ENCODE measurements at regions not wholly inside any gene's neighbourhood (a gene's known extent, or its start where the extent isn't known, plus 50 kb on each side); places are given as distances from the start of the nearest gene placed in this dataset.

GRCh38 chr6:48765352-48765961, 654.5 kb upstream of the PTCHD4 start:
- Mint-ChIP-seq H3K27me3 (no peaks in the 10 kb centered on the region), H3K27ac (no peak overlapping the region), H3K4me1 (no peaks in the 10 kb centered on the region), H3K4me3 (no peak overlapping the region), H3K36me3 (no peaks in the 10 kb centered on the region), H3K9me3 (peaks cover 0 to 12% (median 4%) of the 10 kb centered on the region in 5 donors)
- H3K9me3 ChIP-seq (ENCODE audit: low read length), result no peaks in the 10 kb centered on the region
- H3K27ac ChIP-seq (ENCODE audit: low read depth, low read length), result no peak overlapping the region
- CTCF ChIA-PET, result no interaction called here
- POLR2A ChIA-PET, result interaction anchor here (0.5 kb wide), 1 partner anchor 42 kb away, joined by 3 read pairs; no protein-coding TSS in a partner anchor
- no peak for DNase-seq
- H3K36me3 ChIP-seq (ENCODE audit: insufficient read depth, low read length), result no peaks in the 10 kb centered on the region
- H3K4me1 ChIP-seq (ENCODE audit: insufficient read depth, low read length), result no peaks in the 10 kb centered on the region
- H3K4me3 ChIP-seq (ENCODE audit: low read length), result no peak overlapping the region
- no peaks in the 10 kb centered on the region for H3K27me3 ChIP-seq (ENCODE audit: insufficient read depth, low read length, poor library complexity, severe bottlenecking)

- no peaks in the 10 kb centered on the region for H3K4me1 Mint-ChIP-seq
- CTCF ChIA-PET, result no interaction called here
- H3K36me3 Mint-ChIP-seq, result no peaks in the 10 kb centered on the region
- no peak overlapping the region for H3K27ac ChIP-seq (ENCODE audit: low read depth, low read length)
- no peaks in the 10 kb centered on the region for H3K9me3 ChIP-seq (ENCODE audit: low read length)
- no peaks in the 10 kb centered on the region for H3K27me3 ChIP-seq (ENCODE audit: insufficient read depth, low read length, poor library complexity, severe bottlenecking)
- no peak overlapping the region for H3K4me3 Mint-ChIP-seq
- POLR2A ChIA-PET, result no interaction called here
- H3K4me3 ChIP-seq (ENCODE audit: low read length), result no peak overlapping the region
- no peaks in the 10 kb centered on the region for H3K4me1 ChIP-seq (ENCODE audit: insufficient read depth, low read length)
- no peak overlapping the region for H3K27ac Mint-ChIP-seq
- H3K9me3 Mint-ChIP-seq, result peaks cover 0 to 12% (median 4%) of the 10 kb centered on the region in 5 donors
- no peak for DNase-seq
- H3K27me3 Mint-ChIP-seq, result no peaks in the 10 kb centered on the region
- no peaks in the 10 kb centered on the region for H3K36me3 ChIP-seq (ENCODE audit: insufficient read depth, low read length)
These were observed 653.5 kb upstream of the PTCHD4 start for GRCh38 chr6:48764286-48765044.

- Histone ChIP-seq H3K27me3 (ENCODE audit: insufficient read depth, low read length, poor library complexity, severe bottlenecking) (no peaks in the 10 kb centered on the region), H3K4me3 (ENCODE audit: low read length) (no peak overlapping the region), H3K27ac (ENCODE audit: low read depth, low read length) (no peak overlapping the region), H3K9me3 (ENCODE audit: low read length) (peaks cover 5% of the 10 kb centered on the region), H3K4me1 (ENCODE audit: insufficient read depth, low read length) (no peaks in the 10 kb centered on the region), H3K36me3 (ENCODE audit: insufficient read depth, low read length) (no peaks in the 10 kb centered on the region)
- no peaks in the 10 kb centered on the region for H3K27me3 Mint-ChIP-seq
- POLR2A ChIA-PET, result no interaction called here
- no peak for DNase-seq
- H3K4me3 Mint-ChIP-seq, result no peak overlapping the region
- H3K4me1 Mint-ChIP-seq, result no peaks in the 10 kb centered on the region
- peaks cover 0 to 17% (median 5%) of the 10 kb centered on the region in 5 donors for H3K9me3 Mint-ChIP-seq
- H3K36me3 Mint-ChIP-seq, result no peaks in the 10 kb centered on the region
- CTCF ChIA-PET, result no interaction called here
- no peak overlapping the region for H3K27ac Mint-ChIP-seq
These were observed 646.7 kb upstream of the PTCHD4 start for GRCh38 chr6:48757661-48758060.

- Mint-ChIP-seq H3K9me3 (peaks cover 0 to 15% (median 5%) of the 10 kb centered on the region in 5 donors), H3K27me3 (no peaks in the 10 kb centered on the region), H3K4me3 (no peak overlapping the region), H3K36me3 (no peaks in the 10 kb centered on the region), H3K27ac (no peak overlapping the region), H3K4me1 (no peaks in the 10 kb centered on the region)
- ChIA-PET POLR2A (no interaction called here), CTCF (no interaction called here)
- Histone ChIP-seq H3K4me3 (ENCODE audit: low read length) (no peak overlapping the region), H3K27me3 (ENCODE audit: insufficient read depth, low read length, poor library complexity, severe bottlenecking) (no peaks in the 10 kb centered on the region), H3K9me3 (ENCODE audit: low read length) (peaks cover 5% of the 10 kb centered on the region), H3K36me3 (ENCODE audit: insufficient read depth, low read length) (no peaks in the 10 kb centered on the region), H3K27ac (ENCODE audit: low read depth, low read length) (no peak overlapping the region), H3K4me1 (ENCODE audit: insufficient read depth, low read length) (no peaks in the 10 kb centered on the region)
- DNase-seq, result no peak
These were observed 644.3 kb upstream of the PTCHD4 start for GRCh38 chr6:48755315-48755714.

- no peaks in the 10 kb centered on the region for H3K27me3 ChIP-seq (ENCODE audit: insufficient read depth, low read length, poor library complexity, severe bottlenecking)
- no peak overlapping the region for H3K27ac Mint-ChIP-seq
- H3K36me3 ChIP-seq (ENCODE audit: insufficient read depth, low read length), result no peaks in the 10 kb centered on the region
- POLR2A ChIA-PET, result no interaction called here
- H3K4me1 Mint-ChIP-seq, result no peaks in the 10 kb centered on the region
- H3K4me1 ChIP-seq (ENCODE audit: insufficient read depth, low read length), result no peaks in the 10 kb centered on the region
- H3K9me3 ChIP-seq (ENCODE audit: low read length), result peaks cover 5% of the 10 kb centered on the region
- peaks cover 0 to 15% (median 5%) of the 10 kb centered on the region in 5 donors for H3K9me3 Mint-ChIP-seq
- H3K4me3 Mint-ChIP-seq, result no peak overlapping the region
- H3K27ac ChIP-seq (ENCODE audit: low read depth, low read length), result no peak overlapping the region
- CTCF ChIA-PET, result no interaction called here
- DNase-seq, result no peak
- H3K4me3 ChIP-seq (ENCODE audit: low read length), result no peak overlapping the region
- no peaks in the 10 kb centered on the region for H3K36me3 Mint-ChIP-seq
- no peaks in the 10 kb centered on the region for H3K27me3 Mint-ChIP-seq
These were observed 643.6 kb upstream of the PTCHD4 start for GRCh38 chr6:48754641-48755040.

GRCh38 chr6:48750861-48751260, 639.9 kb upstream of the PTCHD4 start:
- H3K4me3 ChIP-seq (ENCODE audit: low read length), result no peak overlapping the region
- no peaks in the 10 kb centered on the region for H3K36me3 Mint-ChIP-seq
- no peak overlapping the region for H3K27ac Mint-ChIP-seq
- POLR2A ChIA-PET, result no interaction called here
- H3K4me1 Mint-ChIP-seq, result no peaks in the 10 kb centered on the region
- no peaks in the 10 kb centered on the region for H3K4me1 ChIP-seq (ENCODE audit: insufficient read depth, low read length)
- no peak for DNase-seq
- CTCF ChIA-PET, result no interaction called here
- H3K27ac ChIP-seq (ENCODE audit: low read depth, low read length), result no peak overlapping the region
- no peaks in the 10 kb centered on the region for H3K27me3 ChIP-seq (ENCODE audit: insufficient read depth, low read length, poor library complexity, severe bottlenecking)
- H3K36me3 ChIP-seq (ENCODE audit: insufficient read depth, low read length), result no peaks in the 10 kb centered on the region
- H3K9me3 ChIP-seq (ENCODE audit: low read length), result no peaks in the 10 kb centered on the region
- no peaks in the 10 kb centered on the region for H3K27me3 Mint-ChIP-seq
- H3K4me3 Mint-ChIP-seq, result no peak overlapping the region
- peaks cover 0 to 28% (median 3%) of the 10 kb centered on the region in 5 donors for H3K9me3 Mint-ChIP-seq

- no peaks in the 10 kb centered on the region for H3K4me1 ChIP-seq (ENCODE audit: insufficient read depth, low read length)
- H3K27ac ChIP-seq (ENCODE audit: low read depth, low read length), result no peak overlapping the region
- CTCF ChIA-PET, result no interaction called here
- H3K27me3 ChIP-seq (ENCODE audit: insufficient read depth, low read length, poor library complexity, severe bottlenecking), result no peaks in the 10 kb centered on the region
- H3K36me3 ChIP-seq (ENCODE audit: insufficient read depth, low read length), result no peaks in the 10 kb centered on the region
- H3K4me3 Mint-ChIP-seq, result no peak overlapping the region
- no peak overlapping the region for H3K4me3 ChIP-seq (ENCODE audit: low read length)
- no peaks in the 10 kb centered on the region for H3K36me3 Mint-ChIP-seq
- H3K9me3 Mint-ChIP-seq, result peaks cover 0 to 34% (median 5%) of the 10 kb centered on the region in 5 donors
- H3K4me1 Mint-ChIP-seq, result no peaks in the 10 kb centered on the region
- POLR2A ChIA-PET, result no interaction called here
- H3K9me3 ChIP-seq (ENCODE audit: low read length), result no peaks in the 10 kb centered on the region
- no peak for DNase-seq
- H3K27ac Mint-ChIP-seq, result no peak overlapping the region
- no peaks in the 10 kb centered on the region for H3K27me3 Mint-ChIP-seq
These were observed 636.5 kb upstream of the PTCHD4 start for GRCh38 chr6:48747471-48747870.

GRCh38 chr6:48747040-48747439, 636.0 kb upstream of the PTCHD4 start:
- H3K36me3 ChIP-seq (ENCODE audit: insufficient read depth, low read length), result no peaks in the 10 kb centered on the region
- no peak overlapping the region for H3K27ac ChIP-seq (ENCODE audit: low read depth, low read length)
- Mint-ChIP-seq H3K27me3 (no peaks in the 10 kb centered on the region), H3K4me1 (no peaks in the 10 kb centered on the region), H3K36me3 (no peaks in the 10 kb centered on the region), H3K9me3 (peaks cover 0 to 32% (median 5%) of the 10 kb centered on the region in 5 donors), H3K27ac (no peak overlapping the region), H3K4me3 (no peak overlapping the region)
- H3K9me3 ChIP-seq (ENCODE audit: low read length), result no peaks in the 10 kb centered on the region
- POLR2A ChIA-PET, result no interaction called here
- H3K27me3 ChIP-seq (ENCODE audit: insufficient read depth, low read length, poor library complexity, severe bottlenecking), result no peaks in the 10 kb centered on the region
- DNase-seq, result no peak
- no peak overlapping the region for H3K4me3 ChIP-seq (ENCODE audit: low read length)
- no peaks in the 10 kb centered on the region for H3K4me1 ChIP-seq (ENCODE audit: insufficient read depth, low read length)
- CTCF ChIA-PET, result no interaction called here

All from CD8-positive, alpha-beta memory T cell (primary cell).